ENCODE measurements at regions not wholly inside any gene's neighbourhood (a gene's known extent, or its start where the extent isn't known, plus 50 kb on each side); places are given as distances from the start of the nearest gene placed in this dataset.

GRCh38 chr16:35152067-35152627 lies 1692.7 kb downstream of the TP53TG3F start:
- TF ChIP-seq, protein P1, sequence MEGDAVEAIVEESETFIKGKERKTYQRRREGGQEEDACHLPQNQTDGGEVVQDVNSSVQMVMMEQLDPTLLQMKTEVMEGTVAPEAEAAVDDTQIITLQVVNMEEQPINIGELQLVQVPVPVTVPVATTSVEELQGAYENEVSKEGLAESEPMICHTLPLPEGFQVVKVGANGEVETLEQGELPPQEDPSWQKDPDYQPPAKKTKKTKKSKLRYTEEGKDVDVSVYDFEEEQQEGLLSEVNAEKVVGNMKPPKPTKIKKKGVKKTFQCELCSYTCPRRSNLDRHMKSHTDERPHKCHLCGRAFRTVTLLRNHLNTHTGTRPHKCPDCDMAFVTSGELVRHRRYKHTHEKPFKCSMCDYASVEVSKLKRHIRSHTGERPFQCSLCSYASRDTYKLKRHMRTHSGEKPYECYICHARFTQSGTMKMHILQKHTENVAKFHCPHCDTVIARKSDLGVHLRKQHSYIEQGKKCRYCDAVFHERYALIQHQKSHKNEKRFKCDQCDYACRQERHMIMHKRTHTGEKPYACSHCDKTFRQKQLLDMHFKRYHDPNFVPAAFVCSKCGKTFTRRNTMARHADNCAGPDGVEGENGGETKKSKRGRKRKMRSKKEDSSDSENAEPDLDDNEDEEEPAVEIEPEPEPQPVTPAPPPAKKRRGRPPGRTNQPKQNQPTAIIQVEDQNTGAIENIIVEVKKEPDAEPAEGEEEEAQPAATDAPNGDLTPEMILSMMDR (IDR thresholded peaks at IDR 0.05; ENCODE audit: low read depth, low read length) = no peak
- TF ChIP-seq EZH2phosphoT487 (IDR thresholded peaks at IDR 0.05; ENCODE audit: low read depth) = no peak

Data from OCI-LY3 (cell line).